Upper lobe of left lung (tissue), 6 donors: ENCODE measurements at regions not wholly inside any gene's neighbourhood (a gene's known extent, or its start where the extent isn't known, plus 50 kb on each side); places are given as distances from the start of the nearest gene placed in this dataset.
"Not testable (repeated sequence)": the region's sequence is repeated elsewhere in the genome, so short reads cannot be mapped to it uniquely, and the experiment has no call there.

Source experiments
- ATAC-seq, 2 donors: fragments of 200-7000 bp; cut with Tn5 transposase; one replicate each; pipeline ENCODE4 v1.9.1; 2022; ENCODE audit warnings: mild to moderate bottlenecking in 2 of 2, moderate library complexity in 2 of 2; ENCODE audit not compliant: low FRiP score in 2 of 2
- DNase-seq, 2 donors: peaks; one replicate each; pipeline ENCODE4 v3.0.0-alpha.2; 2019 to 2020
- H3K27ac ChIP-seq, 4 donors: fragments of 200-600 bp; sonication (generic); one replicate each; pipeline ENCODE4 v1.5.1; 2016 to 2019
- H3K27me3 ChIP-seq, 4 donors: fragments of 200-600 bp; sonication (generic); one replicate each; pipeline ENCODE4 v1.5.1; 2017 to 2019
- H3K36me3 ChIP-seq, 4 donors: fragments of 200-600 bp; sonication (generic); one replicate each; pipeline ENCODE4 v1.5.1; 2016 to 2019
- H3K4me1 ChIP-seq, 4 donors: fragments of 200-600 bp; sonication (generic); one replicate each; pipeline ENCODE4 v1.5.1; 2018 to 2019
- H3K4me3 ChIP-seq, 4 donors: fragments of 200-600 bp; sonication (generic); one replicate each; pipeline ENCODE4 v1.5.1; 2017 to 2019; ENCODE audit warnings: mild to moderate bottlenecking in 2 of 4, moderate library complexity in 1 of 4
- H3K9me3 ChIP-seq, 4 donors: fragments of 200-600 bp; sonication (generic); one replicate each; pipeline ENCODE4 v1.5.1; 2018 to 2019
- EP300 ChIP-seq, 4 donors: sonication (generic); formaldehyde crosslinking; IDR thresholded peaks; one replicate each; pipeline ENCODE4 v1.5.1; 2017; ENCODE audit warnings: antibody characterized with exemption in 4 of 4, control low read depth in 2 of 4
- POLR2A ChIP-seq, 4 donors: fragments of 450-650 bp; IDR thresholded peaks; one replicate each; pipeline ENCODE4 v1.5.1; 2016 to 2017; ENCODE audit warnings: antibody characterized with exemption in 4 of 4, mild to moderate bottlenecking in 2 of 4
- POLR2AphosphoS5 ChIP-seq, 2 donors: sonication (generic); formaldehyde crosslinking; IDR thresholded peaks; one replicate each; pipeline ENCODE4 v1.5.1; 2017; ENCODE audit warnings: antibody characterized with exemption in 2 of 2
- WGBS, 2 donors: methylation state at CpG; one replicate each; pipeline ENCODE4 v1.1.5; 2017 to 2018; 5-methylcytosine and 5-hydroxymethylcytosine counted together
- TF ChIP-seq, protein P1 (sequence below), 6 experiments: fragments of 450-650 bp in 4 of 6; fragments of 200-600 bp in 2 of 6; sonication (generic) in 2 of 6; IDR thresholded peaks; one replicate each; pipeline ENCODE4 v1.5.1; 2016 to 2019; ENCODE audit warnings: antibody characterized with exemption in 6 of 6
- donor health status: DM: no; HTN: no; CAD: no; lungs with moderate emphysema.
- donor health status: DM: no; HTN: yes; CAD: no; lungs with severe emphysema.

DNA sequence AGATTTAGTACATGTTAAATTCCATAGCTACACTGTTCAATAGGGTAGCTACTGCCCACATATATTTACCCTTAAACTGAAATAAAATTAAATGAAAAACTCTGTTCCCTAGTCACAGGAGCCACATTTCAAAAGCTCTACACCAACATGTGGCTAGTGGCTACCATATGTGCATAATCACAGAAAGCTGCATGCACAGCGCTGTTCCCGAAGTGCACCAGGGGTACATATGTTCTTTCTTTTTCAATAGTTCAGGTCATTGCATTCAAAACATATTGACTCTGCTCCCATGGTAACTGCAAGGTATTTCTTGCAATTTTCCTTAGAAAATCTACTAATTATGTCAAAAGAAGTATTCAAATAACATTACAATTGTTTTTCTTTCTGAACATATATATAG lies 591.2 kb downstream of the PDHA2 start:
- H3K9me3 ChIP-seq: no peaks in the 10 kb centered on the region
- ATAC-seq (no peak), DNase-seq (no peak)
- no peak overlapping the region for H3K27ac ChIP-seq
- H3K36me3 ChIP-seq: no peaks in the 10 kb centered on the region
- no peaks in the 10 kb centered on the region for H3K4me1 ChIP-seq
- WGBS, 2 donors: 91 to 97% methylated on average over 2 of the region's 2 CpGs
- H3K27me3 ChIP-seq: no peaks in the 10 kb centered on the region
- H3K4me3 ChIP-seq: no peak overlapping the region
- TF ChIP-seq POLR2A (IDR thresholded peaks at IDR 0.05) (no peak), EP300 (IDR thresholded peaks at IDR 0.05) (no peak), POLR2AphosphoS5 (IDR thresholded peaks at IDR 0.05) (no peak)
- TF ChIP-seq, protein P1, sequence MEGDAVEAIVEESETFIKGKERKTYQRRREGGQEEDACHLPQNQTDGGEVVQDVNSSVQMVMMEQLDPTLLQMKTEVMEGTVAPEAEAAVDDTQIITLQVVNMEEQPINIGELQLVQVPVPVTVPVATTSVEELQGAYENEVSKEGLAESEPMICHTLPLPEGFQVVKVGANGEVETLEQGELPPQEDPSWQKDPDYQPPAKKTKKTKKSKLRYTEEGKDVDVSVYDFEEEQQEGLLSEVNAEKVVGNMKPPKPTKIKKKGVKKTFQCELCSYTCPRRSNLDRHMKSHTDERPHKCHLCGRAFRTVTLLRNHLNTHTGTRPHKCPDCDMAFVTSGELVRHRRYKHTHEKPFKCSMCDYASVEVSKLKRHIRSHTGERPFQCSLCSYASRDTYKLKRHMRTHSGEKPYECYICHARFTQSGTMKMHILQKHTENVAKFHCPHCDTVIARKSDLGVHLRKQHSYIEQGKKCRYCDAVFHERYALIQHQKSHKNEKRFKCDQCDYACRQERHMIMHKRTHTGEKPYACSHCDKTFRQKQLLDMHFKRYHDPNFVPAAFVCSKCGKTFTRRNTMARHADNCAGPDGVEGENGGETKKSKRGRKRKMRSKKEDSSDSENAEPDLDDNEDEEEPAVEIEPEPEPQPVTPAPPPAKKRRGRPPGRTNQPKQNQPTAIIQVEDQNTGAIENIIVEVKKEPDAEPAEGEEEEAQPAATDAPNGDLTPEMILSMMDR (IDR thresholded peaks at IDR 0.05): no peak

DNA sequence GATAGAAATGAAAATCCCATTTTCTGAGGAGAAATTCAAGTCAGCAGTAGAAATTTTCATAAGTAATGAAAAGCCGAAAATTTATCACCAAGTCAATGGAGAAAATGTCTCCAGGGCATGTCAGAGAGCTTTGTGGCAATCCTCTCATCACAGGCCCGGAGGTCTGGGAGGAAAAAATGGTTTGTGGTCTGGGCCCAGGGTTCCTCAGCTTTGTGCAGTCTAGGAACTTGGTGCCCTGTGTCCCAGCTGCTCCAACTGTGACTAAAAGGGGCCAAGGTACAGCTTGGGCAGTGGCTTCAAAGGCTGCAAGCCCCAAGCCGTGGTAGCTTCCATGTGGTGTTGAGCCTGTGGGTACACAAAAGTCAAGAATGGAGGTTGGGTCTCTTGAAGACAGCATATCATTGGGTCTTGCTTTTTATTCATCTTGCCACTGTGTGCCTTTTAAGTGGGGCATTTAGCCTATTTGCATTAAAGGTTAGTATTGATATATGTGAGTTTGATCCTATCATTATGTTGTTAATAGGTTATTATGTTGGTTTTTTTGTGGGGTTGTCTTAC lies 608.5 kb downstream of the PDHA2 start:
- H3K4me3 ChIP-seq: no peak overlapping the region
- H3K4me1 ChIP-seq: no peaks in the 10 kb centered on the region
- H3K27me3 ChIP-seq: no peaks in the 10 kb centered on the region
- ATAC-seq (no peak), DNase-seq (no peak)
- WGBS, 2 donors: 65 to 72% methylated on average over 3 of the region's 3 CpGs
- H3K36me3 ChIP-seq: no peaks in the 10 kb centered on the region
- H3K9me3 ChIP-seq: peaks cover 0 to 34% (median 15%) of the 10 kb centered on the region in 4 donors
- no peak overlapping the region for H3K27ac ChIP-seq
- TF ChIP-seq POLR2A (IDR thresholded peaks at IDR 0.05) (no peak), EP300 (IDR thresholded peaks at IDR 0.05) (no peak), POLR2AphosphoS5 (IDR thresholded peaks at IDR 0.05) (no peak)
- TF ChIP-seq, protein P1 (IDR thresholded peaks at IDR 0.05): no peak

DNA sequence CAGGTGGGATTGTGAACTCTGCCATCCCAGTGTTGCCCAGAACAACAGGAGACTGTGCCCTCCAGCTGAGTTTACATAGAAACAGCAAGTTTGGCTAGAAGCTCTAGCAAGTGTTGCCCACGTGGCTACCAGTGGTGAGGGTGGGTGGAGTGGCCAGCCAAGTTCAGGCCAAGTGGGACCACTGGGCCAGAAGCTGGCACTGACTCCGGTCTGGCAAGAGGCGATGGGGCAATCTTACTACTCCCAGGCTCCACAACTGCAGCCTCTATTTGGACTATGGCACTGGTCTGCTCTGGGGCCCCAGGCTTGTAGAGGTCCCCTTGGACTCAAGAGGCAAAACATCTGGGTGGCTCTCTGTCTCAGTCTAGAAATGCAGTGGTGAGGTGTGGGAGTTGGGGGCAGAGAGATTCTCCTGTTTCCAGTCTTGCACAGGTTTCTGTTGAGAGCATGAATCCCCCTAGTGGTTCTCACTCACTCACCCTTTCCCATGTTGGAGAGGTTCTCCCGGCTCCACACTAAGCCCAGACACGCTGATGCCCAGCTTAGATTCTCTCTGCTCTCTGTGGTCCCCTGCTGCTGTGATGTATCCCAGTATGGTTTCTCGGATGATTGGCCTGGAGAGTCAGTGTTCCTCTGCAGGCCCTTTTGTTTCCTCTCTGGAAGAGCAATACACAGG lies 615.3 kb downstream of the PDHA2 start:
- DNase-seq (no peak), ATAC-seq (peak in 1 of 2 donors; percentile 19)
- Histone ChIP-seq H3K4me1 (no peaks in the 10 kb centered on the region), H3K9me3 (peaks cover 0 to 6% (median 3%) of the 10 kb centered on the region in 4 donors), H3K27ac (no peak overlapping the region), H3K27me3 (no peaks in the 10 kb centered on the region), H3K4me3 (no peak overlapping the region), H3K36me3 (no peaks in the 10 kb centered on the region)
- WGBS, 2 donors: 79 to 81% methylated on average over 4 to 6 of the region's 6 CpGs
- TF ChIP-seq, protein P1 (IDR thresholded peaks at IDR 0.05): no peak
- TF ChIP-seq EP300 (IDR thresholded peaks at IDR 0.05) (no peak), POLR2A (IDR thresholded peaks at IDR 0.05) (no peak), POLR2AphosphoS5 (IDR thresholded peaks at IDR 0.05) (no peak)

DNA sequence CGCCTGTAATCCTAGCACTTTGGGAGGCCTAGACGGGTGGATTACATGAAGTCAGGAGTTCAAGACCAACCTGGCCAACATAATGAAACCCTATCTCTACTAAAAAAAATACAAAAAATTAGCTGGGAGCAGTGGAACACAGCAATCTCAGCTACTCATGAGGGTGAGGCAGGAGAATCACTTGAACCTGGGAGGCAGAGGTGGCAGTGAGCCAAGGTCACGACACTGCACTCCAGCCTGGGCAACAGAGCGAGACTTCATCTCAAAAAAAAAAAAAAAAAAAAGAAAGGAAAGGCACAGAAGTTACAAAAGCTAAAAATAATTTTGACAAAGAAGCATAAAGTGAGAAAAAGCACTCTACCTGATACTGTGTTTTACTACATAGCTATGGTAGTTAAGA lies 618.1 kb downstream of the PDHA2 start:
- DNase-seq, H3K9me3 ChIP-seq, H3K36me3 ChIP-seq, H3K27ac ChIP-seq, H3K27me3 ChIP-seq, H3K4me3 ChIP-seq, ATAC-seq, H3K4me1 ChIP-seq: not testable (repeated sequence)
- 77 to 78% methylated on average over 4 of the region's 4 CpGs for WGBS, 2 donors

DNA sequence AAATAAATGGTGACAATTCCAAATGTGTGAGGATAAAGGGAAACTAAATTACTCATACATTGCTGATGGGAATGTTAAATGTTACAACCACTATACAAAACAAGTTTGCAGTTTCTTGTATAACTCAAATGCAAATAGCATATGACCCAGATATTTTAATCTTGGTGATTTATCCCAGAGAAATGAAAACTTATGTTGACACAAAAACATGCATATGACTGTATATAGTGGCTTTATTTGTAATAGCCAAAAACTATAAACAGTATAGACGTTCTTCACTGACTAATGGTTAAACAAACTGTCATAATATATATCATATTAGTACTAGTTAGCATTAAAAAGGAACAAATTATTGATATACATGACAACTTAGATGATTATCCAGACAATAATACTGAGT lies 619.2 kb downstream of the PDHA2 start:
- Histone ChIP-seq H3K27me3 (no peaks in the 10 kb centered on the region), H3K4me3 (no peak overlapping the region), H3K9me3 (no peaks in the 10 kb centered on the region), H3K36me3 (no peaks in the 10 kb centered on the region), H3K4me1 (no peaks in the 10 kb centered on the region), H3K27ac (no peak overlapping the region)
- ATAC-seq (no peak), DNase-seq (no peak)
- 38 to 42% methylated on average over 1 of the region's 1 CpG for WGBS, 2 donors
- TF ChIP-seq POLR2A (IDR thresholded peaks at IDR 0.05) (no peak), POLR2AphosphoS5 (IDR thresholded peaks at IDR 0.05) (no peak), EP300 (IDR thresholded peaks at IDR 0.05) (no peak)
- TF ChIP-seq, protein P1 (IDR thresholded peaks at IDR 0.05): no peak
